ENCODE measurements at regions not wholly inside any gene's neighbourhood (a gene's known extent, or its start where the extent isn't known, plus 50 kb on each side); places are given as distances from the start of the nearest gene placed in this dataset.
"Not testable (repeated sequence)": the region's sequence is repeated elsewhere in the genome, so short reads cannot be mapped to it uniquely, and the experiment has no call there.

- DNase-seq: no peak
These were observed 185.8 kb upstream of the UBE3A start for GRCh38 chr15:25624504-25625177.

GRCh38 chr15:25623708-25624107 is 184.9 kb upstream of the UBE3A start:
- no peak for DNase-seq

GRCh38 chr15:25620466-25620865 is 181.6 kb upstream of the UBE3A start:
- DNase-seq: no peak

GRCh38 chr15:25619761-25620160 is 180.9 kb upstream of the UBE3A start:
- DNase-seq: no peak

- no peak for DNase-seq
These were observed 180.3 kb upstream of the UBE3A start for GRCh38 chr15:25619076-25619475.

- no peak for DNase-seq
These were observed 179.3 kb upstream of the UBE3A start for GRCh38 chr15:25618161-25618560.

GRCh38 chr15:25616471-25616870 is 177.6 kb upstream of the UBE3A start:
- no peak for DNase-seq

GRCh38 chr15:25613134-25613533 is 174.3 kb upstream of the UBE3A start:
- DNase-seq: no peak

- no peak for DNase-seq
These were observed 172.8 kb upstream of the UBE3A start for GRCh38 chr15:25611603-25612002.

GRCh38 chr15:25609371-25609770 is 170.5 kb upstream of the UBE3A start:
- DNase-seq: no peak

- DNase-seq: no peak
These were observed 170.1 kb upstream of the UBE3A start for GRCh38 chr15:25608926-25609325.

GRCh38 chr15:25605151-25605550 is 166.3 kb upstream of the UBE3A start:
- no peak for DNase-seq

GRCh38 chr15:25600751-25601150 is 161.9 kb upstream of the UBE3A start:
- DNase-seq: no peak

- DNase-seq: no peak
These were observed 158.7 kb upstream of the UBE3A start for GRCh38 chr15:25597571-25597970.

GRCh38 chr15:25596644-25597562 is 158.1 kb upstream of the UBE3A start:
- DNase-seq: no peak

- no peak for DNase-seq
These were observed 149.0 kb upstream of the UBE3A start for GRCh38 chr15:25587616-25588340.

- DNase-seq: no peak
These were observed 144.1 kb upstream of the UBE3A start for GRCh38 chr15:25582886-25583285.

- no peak for DNase-seq
These were observed 140.3 kb upstream of the UBE3A start for GRCh38 chr15:25579127-25579526.

- DNase-seq: no peak
These were observed 133.4 kb upstream of the UBE3A start for GRCh38 chr15:25572191-25572590.

- DNase-seq: no peak
These were observed 129.9 kb upstream of the UBE3A start for GRCh38 chr15:25568751-25569150.

GRCh38 chr15:25566545-25566944 is 127.7 kb upstream of the UBE3A start:
- not testable (repeated sequence) for DNase-seq

- DNase-seq: no peak
These were observed 126.8 kb upstream of the UBE3A start for GRCh38 chr15:25565470-25566264.

GRCh38 chr15:25563596-25563995 is 124.8 kb upstream of the UBE3A start:
- no peak for DNase-seq
